GM18498 (cell line): ENCODE measurements at regions not wholly inside any gene's neighbourhood (a gene's known extent, or its start where the extent isn't known, plus 50 kb on each side); places are given as distances from the start of the nearest gene placed in this dataset.

ENCODE experiments used
- ATAC-seq: cut with Tn5 transposase; IDR thresholded peaks from one replicate; pipeline ENCODE4 v1.9.1; 2021; ENCODE audit warnings: mild to moderate bottlenecking, moderate library complexity; ENCODE audit not compliant: unreplicated experiment

GRCh38 chr2:219886615-219887014 is 259.2 kb downstream of the SLC4A3 start:
- ATAC-seq, result no peak

DNA sequence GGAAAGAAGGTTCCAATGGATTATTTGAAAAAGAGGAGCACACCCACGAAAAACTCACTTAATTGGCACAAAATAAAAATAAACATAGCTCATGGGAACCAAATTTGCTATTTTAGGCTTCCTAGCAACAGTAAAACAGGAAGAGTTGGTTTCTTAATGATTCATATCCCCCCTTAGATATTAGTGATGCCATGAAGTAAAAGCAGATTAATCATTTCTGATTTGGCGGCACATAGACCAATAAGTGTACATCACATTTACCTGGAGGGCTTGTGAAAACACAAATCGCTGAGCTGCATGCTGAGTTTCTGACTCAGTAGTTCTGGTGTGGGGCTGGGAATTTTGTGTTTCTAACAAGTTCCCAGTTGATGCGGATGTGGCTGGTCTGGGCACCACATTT is 260.4 kb downstream of the SLC4A3 start:
- no peak for ATAC-seq

DNA sequence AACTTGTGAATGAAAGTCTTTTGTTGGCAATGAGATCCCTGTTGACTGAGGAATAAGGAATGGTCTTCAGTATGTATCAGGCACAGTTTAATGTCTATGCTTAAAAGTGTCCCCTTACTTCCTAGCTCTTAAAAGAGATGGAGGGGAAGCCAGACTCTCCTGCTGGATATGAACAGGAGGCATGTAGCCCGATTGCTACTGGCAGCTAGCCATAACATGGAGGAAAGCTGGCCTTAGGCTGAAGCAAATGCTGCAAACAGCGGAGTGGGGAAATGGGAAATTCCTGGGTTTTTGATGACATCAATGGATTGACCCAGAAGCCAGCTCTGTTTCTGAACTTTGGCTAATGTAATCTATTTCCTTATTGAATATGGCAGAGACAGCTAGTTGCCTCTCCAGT is 266.1 kb downstream of the SLC4A3 start:
- ATAC-seq, result no peak

DNA sequence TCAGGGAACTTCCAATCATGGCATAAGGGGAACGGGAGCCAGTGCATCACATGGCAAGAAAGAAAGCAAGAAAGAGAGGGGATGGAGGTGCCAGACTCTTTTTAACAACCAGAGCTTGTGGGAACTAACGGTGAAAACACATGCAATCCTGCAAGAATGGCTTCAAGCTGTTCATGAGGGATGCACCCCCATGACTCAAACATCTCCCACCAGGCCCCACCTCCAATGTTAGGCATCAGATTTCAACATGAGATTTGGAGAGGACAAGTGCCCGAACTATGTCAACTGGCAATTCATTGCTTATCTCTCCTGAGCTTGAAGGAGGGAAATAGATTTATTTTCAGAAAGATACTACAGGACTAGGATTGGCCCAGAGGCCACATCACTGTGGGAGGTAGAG is 270.0 kb downstream of the SLC4A3 start:
- ATAC-seq, result no peak

- no peak for ATAC-seq
Measured at GRCh38 chr2:219901155-219901554, 273.7 kb downstream of the SLC4A3 start.

DNA sequence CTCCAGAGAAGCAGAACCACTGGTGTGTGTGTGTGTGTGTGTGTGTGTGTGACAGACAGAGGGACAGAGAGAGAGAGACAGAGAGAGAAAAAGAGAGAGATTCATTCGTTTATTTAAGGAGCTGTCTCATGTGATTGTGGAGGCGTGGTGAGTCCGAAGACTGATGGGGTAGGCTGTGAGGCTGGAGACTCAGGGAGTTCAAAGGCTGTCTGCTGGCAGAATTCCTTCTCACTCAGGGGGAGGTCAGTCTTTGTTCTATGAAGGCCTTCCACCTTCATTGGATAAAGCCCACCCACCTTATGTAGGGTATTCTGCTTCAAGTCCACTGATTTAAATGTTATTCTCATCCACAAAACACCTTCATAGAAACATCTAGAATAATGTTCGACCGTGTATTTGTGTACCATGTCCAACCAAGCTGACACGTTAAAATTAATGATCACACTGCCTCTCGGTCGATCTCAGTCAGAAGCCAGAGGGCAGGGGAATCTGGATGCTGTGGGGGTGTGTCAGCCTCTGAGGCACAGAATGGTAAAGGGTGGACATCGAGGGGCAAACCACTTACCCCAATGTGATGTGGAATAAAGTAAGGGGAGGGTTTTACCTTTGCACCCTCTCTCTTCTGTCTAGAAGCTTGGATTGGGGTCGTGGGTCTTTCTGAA is 275.6 kb downstream of the SLC4A3 start:
- ATAC-seq, result no peak

DNA sequence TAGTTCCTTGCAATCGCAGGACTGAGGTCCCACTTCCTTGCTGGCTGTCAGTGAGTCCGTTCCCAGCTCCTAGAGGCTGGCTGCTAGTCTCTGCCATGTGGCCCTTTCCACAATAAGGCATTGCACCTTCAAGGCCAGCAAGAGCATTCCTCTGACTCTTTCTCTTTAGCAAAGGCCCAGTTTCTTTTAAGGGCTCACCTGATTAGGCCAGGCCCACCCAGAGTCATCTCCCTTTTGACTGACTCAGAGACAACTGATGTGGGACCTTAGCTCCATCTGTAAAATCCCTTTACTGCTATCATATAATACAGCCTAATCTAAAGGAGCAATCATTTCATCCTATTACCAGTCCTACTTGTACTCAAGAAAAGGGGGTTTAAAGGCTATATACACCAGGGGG is 278.2 kb downstream of the SLC4A3 start:
- ATAC-seq, result no peak

DNA sequence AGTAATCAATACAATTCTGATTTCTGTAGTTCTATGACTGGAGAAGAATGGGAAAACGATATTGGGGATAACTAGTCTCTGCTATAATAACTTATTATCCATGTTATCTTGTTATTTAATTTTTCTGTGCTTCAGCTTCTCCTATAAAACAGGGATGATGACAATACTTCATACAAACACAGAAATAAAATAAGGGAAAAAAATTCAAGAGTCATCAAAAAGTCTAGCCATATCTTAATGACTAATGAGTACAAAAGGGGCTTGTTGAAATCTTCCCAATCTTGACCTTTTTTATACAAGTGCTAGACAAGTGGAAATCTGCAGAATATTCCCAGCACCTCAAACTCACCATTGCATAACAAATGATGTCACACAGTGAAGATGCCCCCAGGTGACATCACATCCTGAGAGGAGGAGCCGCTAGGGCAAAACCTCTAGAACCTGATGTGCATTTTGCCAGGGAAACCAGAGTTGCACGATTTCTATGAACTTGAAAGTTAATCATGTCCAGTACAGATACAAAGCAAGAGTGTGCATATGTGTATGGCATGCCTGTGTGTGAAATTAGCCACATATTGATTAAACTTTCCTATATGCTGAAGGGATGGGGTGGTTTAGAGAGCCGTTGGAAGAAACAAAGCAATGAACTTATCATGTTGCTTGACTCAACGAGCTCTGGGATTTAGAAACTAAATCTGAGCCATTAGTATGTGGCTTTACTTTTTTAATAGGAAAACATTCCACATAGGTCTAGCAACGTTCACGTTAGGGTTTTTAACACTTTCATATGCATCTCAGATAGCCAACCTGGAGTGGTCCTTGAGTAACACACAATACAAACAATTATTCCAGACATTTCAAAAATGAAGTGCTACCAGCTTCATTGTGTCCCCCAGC is 278.9 kb downstream of the SLC4A3 start:
- no peak for ATAC-seq

DNA sequence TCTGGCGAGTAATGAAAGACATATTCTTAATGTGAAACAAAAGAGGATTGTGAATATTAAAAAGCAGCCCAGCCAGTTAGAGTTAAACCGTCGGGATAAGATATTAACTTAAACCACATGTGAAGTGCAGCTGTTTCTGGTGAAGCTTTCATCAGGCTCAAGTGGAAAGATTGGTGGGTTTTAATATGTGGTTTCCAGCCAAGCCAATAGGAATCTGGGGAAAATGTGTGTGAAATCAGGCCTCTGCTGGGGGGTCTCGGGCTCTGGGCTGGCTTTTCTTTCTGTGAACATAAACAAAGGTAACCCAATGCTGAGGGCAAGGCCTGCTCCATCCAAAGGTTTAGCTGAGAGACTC is 279.6 kb downstream of the SLC4A3 start:
- ATAC-seq, result no peak

- no peak for ATAC-seq
Measured at GRCh38 chr2:219908538-219908937, 281.1 kb downstream of the SLC4A3 start.

DNA sequence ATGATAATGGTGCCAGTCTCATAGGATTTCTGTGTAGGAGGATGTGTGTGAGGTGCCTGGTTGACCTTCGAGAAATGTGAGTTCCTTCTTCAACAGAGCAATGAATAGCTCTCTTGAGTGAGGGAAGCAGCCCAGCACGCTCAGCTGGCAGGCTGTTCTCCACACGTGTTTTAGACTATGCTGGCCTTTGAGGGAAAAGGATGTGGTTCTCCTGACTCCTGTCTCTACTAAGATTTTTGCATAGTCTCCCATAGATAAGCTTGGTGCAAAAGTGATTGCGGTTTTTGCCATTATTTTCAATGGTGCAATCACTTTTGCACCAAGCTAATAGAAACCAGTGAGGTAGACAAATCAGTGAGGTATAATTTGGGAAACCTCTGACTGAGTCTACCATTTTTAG is 284.1 kb downstream of the SLC4A3 start:
- ATAC-seq, result no peak

DNA sequence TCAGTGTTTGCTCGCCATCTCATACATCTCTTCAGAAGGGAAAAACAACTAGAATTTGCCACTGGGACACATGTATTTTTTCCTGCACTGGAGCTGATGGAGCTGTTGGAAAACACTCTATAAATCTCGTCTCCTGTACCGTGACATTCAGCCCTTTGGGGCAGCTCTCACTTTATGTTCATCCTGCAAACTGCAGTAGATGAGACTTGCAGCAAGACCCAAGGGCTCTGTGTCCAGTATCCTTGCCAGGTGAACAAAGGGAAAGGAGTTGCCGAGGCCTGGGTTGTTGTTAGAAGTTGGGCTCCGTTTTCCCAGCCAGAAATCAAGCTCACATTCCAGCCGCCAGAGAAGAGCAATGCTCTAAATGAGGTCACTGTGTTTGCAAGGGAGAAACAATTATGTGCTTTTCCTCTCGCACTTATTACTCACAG is 285.1 kb downstream of the SLC4A3 start:
- no peak for ATAC-seq

- no peak for ATAC-seq
Measured at GRCh38 chr2:219914577-219914976, 287.1 kb downstream of the SLC4A3 start.

- ATAC-seq, result no peak
Measured at GRCh38 chr2:219916281-219916680, 288.9 kb downstream of the SLC4A3 start.

GRCh38 chr2:219916726-219917440 is 289.5 kb downstream of the SLC4A3 start:
- ATAC-seq, result no peak

- ATAC-seq, result no peak
Measured at GRCh38 chr2:219918254-219918653, 290.8 kb downstream of the SLC4A3 start.

GRCh38 chr2:219918944-219919343 is 291.5 kb downstream of the SLC4A3 start:
- ATAC-seq, result no peak

GRCh38 chr2:219919506-219919905 is 292.1 kb downstream of the SLC4A3 start:
- no peak for ATAC-seq

GRCh38 chr2:219929835-219930234 is 302.4 kb downstream of the SLC4A3 start:
- no peak for ATAC-seq

DNA sequence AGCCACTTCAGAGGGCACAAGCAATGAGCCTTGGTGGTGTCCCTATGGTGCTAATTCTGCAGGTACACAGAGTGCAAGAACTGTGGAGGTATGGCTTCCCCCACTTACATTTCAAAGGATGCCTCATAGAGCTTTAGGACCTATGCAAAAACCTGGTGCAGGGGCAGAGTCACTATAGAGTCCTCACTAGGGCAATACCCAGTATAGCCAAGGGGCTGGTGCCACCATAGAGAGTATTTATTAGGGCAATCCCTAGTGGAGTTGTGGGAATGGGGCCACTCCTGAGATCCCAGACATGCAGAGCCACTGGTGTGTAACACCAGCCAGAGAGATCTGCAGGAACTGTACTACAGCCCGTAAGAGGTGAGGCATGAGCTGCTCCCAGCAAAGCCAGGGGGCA is 312.2 kb downstream of the SLC4A3 start:
- ATAC-seq, result no peak

DNA sequence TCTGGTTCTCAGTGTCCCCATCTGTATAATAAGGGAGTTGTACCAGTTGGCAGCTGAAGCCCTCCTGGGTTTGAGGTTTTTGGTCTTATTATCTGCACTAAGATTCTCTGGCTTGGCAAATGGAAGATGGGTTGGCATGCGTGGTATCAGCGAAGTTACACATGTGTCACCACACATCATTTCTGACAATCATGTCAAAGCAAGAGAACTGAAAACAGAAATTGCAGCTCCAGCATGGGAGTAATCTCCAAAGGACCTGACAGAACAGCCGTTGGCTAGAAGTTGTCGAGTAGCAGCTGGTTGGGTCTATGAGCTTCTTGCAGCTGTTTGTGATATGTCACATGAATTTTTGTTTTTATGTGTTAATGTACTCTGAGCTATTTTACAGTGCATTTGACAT is 317.4 kb downstream of the SLC4A3 start:
- no peak for ATAC-seq

GRCh38 chr2:219946021-219946420 is 318.6 kb downstream of the SLC4A3 start:
- no peak for ATAC-seq
